OCI-LY7 (cell line): ENCODE measurements at regions not wholly inside any gene's neighbourhood (a gene's known extent, or its start where the extent isn't known, plus 50 kb on each side); places are given as distances from the start of the nearest gene placed in this dataset.

Experiments
- BruUV-seq: library from RNA; stranded (reverse); fragments of 400-500 nt; replicated peaks from 2 replicates; lab custom pipeline; 2021; lab: Mats Ljungman, UMichigan
- CTCF ChIA-PET: fragments of 300-600 bp; sonication (Branson Sonifier 250); formaldehyde crosslinking; loops from one replicate; lab custom pipeline; 2022; ENCODE audit warnings: antibody characterized with exemption; ENCODE audit not compliant: unreplicated experiment; lab: Charles Lee
- POLR2A ChIA-PET: fragments of 300-600 bp; sonication (Branson Sonifier 250); formaldehyde crosslinking; loops from one replicate; lab custom pipeline; 2022; ENCODE audit warnings: antibody characterized with exemption; lab: Charles Lee
- DNase-seq: peaks from one replicate; pipeline ENCODE4 v3.0.0-alpha.2; 2015; ENCODE audit warnings: low spot score
- H2AFZ ChIP-seq: fragments of 200-600 bp; sonication (generic), shearing (Covaris generic); 2 replicates; pipeline ENCODE4 v1.6.1; 2014; ENCODE audit warnings: mild to moderate bottlenecking, antibody characterized with exemption, low read length, moderate library complexity
- H3K27ac ChIP-seq: fragments of 200-600 bp; sonication (generic); 2 replicates; pipeline ENCODE4 v1.5.1; 2014; ENCODE audit warnings: mixed run types, low read depth, mild to moderate bottlenecking, moderate library complexity, low read length, inconsistent platforms; ENCODE audit not compliant: poor library complexity, severe bottlenecking
- H3K36me3 ChIP-seq: fragments of 200-600 bp; sonication (generic); 2 replicates; pipeline ENCODE4 v1.6.1; 2014; ENCODE audit warnings: mild to moderate bottlenecking, antibody characterized with exemption, low read length, moderate library complexity, mixed read lengths; ENCODE audit not compliant: insufficient read depth
- H3K4me1 ChIP-seq: fragments of 200-600 bp; sonication (generic); 2 replicates; pipeline ENCODE4 v1.5.1; 2014; ENCODE audit warnings: mild to moderate bottlenecking, low read length; ENCODE audit not compliant: insufficient read depth, poor library complexity, severe bottlenecking
- H3K4me2 ChIP-seq: fragments of 200-600 bp; sonication (generic); 2 replicates; pipeline ENCODE4 v1.6.1; 2014; ENCODE audit warnings: mild to moderate bottlenecking, low read length
- H3K4me3 ChIP-seq: fragments of 200-600 bp; sonication (generic); 2 replicates; pipeline ENCODE4 v1.5.1; 2014; ENCODE audit warnings: mild to moderate bottlenecking, low read depth, low read length; ENCODE audit not compliant: poor library complexity, severe bottlenecking
- H3K79me2 ChIP-seq: fragments of 200-600 bp; sonication (generic); 2 replicates; pipeline ENCODE4 v1.6.1; 2016; ENCODE audit warnings: low read depth, mild to moderate bottlenecking, low read length, moderate library complexity, mixed read lengths; ENCODE audit not compliant: insufficient read depth
- H3K9me2 ChIP-seq: fragments of 200-600 bp; sonication (generic); 2 replicates; pipeline ENCODE4 v1.6.1; 2016; ENCODE audit warnings: mild to moderate bottlenecking, low read length, mixed read lengths; ENCODE audit not compliant: insufficient read depth
- H3K9me3 ChIP-seq: fragments of 200-600 bp; sonication (generic); 2 replicates; pipeline ENCODE4 v1.6.1; 2014; ENCODE audit warnings: mild to moderate bottlenecking, mixed run types, low read length, mixed read lengths
- H4K20me1 ChIP-seq: fragments of 200-600 bp; sonication (generic); 2 replicates; pipeline ENCODE4 v1.6.1; 2014; ENCODE audit warnings: mild to moderate bottlenecking, antibody characterized with exemption, low read length, moderate library complexity, mixed read lengths; ENCODE audit not compliant: insufficient read depth
- EZH2phosphoT487 ChIP-seq: fragments of 200-600 bp; sonication (generic); IDR thresholded peaks from 2 replicates; pipeline ENCODE4 v1.6.1; 2018; ENCODE audit warnings: low read depth, borderline replicate concordance, mild to moderate bottlenecking, mixed run types, antibody characterized with exemption, low read length, moderate library complexity, mixed read lengths
- intact Hi-C: fragments of 100-400 bp; cut with micrococcal nuclease; formaldehyde crosslinking; loops from one replicate; pipeline ENCODE4 v1.10.0; 2022; ENCODE audit not compliant: unreplicated experiment
- TF ChIP-seq, protein P1 (sequence below): fragments of 200-600 bp; sonication (generic); conservative IDR thresholded peaks from 2 replicates; pipeline ENCODE4 v1.5.1; 2014; ENCODE audit warnings: mild to moderate bottlenecking, antibody characterized with exemption, low read length, moderate library complexity, mixed read lengths

DNA sequence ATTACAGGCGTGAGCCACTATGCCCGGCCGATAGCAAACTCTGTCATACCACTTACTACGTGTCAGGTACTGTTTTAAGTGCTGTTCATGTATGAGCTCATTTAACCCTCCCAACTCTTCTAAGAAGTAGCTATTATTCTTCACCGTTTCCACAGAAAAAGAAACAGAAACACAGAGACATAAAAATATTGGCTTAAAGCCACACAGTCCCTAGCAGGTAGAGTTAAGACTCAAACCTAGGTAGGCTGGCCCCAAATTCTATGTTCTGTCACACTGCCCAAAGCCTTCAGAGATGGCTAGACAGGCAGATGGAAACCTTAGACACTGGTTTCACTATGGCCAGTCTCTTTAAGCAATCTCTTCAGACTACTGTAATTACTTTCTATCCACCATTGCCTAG lies 149.8 kb upstream of the KCNMB2 start:
- Histone ChIP-seq H3K4me3 (no peak overlapping the region), H3K9me3 (no peaks in the 10 kb centered on the region), H3K79me2 (no peaks in the 10 kb centered on the region), H2AFZ (no peak overlapping the region), H3K9me2 (no peaks in the 10 kb centered on the region), H3K4me1 (no peaks in the 10 kb centered on the region), H3K36me3 (no peaks in the 10 kb centered on the region), H3K27ac (no peak overlapping the region), H3K4me2 (no peak overlapping the region), H4K20me1 (no peaks in the 10 kb centered on the region)
- TF ChIP-seq, protein P1, sequence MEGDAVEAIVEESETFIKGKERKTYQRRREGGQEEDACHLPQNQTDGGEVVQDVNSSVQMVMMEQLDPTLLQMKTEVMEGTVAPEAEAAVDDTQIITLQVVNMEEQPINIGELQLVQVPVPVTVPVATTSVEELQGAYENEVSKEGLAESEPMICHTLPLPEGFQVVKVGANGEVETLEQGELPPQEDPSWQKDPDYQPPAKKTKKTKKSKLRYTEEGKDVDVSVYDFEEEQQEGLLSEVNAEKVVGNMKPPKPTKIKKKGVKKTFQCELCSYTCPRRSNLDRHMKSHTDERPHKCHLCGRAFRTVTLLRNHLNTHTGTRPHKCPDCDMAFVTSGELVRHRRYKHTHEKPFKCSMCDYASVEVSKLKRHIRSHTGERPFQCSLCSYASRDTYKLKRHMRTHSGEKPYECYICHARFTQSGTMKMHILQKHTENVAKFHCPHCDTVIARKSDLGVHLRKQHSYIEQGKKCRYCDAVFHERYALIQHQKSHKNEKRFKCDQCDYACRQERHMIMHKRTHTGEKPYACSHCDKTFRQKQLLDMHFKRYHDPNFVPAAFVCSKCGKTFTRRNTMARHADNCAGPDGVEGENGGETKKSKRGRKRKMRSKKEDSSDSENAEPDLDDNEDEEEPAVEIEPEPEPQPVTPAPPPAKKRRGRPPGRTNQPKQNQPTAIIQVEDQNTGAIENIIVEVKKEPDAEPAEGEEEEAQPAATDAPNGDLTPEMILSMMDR = no peak
- TF ChIP-seq EZH2phosphoT487 = no peak
- CTCF ChIA-PET = no interaction called here
- DNase-seq = no peak
- intact Hi-C loops = no loop called here
- POLR2A ChIA-PET = interaction anchor here (1.4 kb wide), 1 partner anchor 8 kb away, joined by 4 read pairs; no protein-coding TSS in a partner anchor
- no TSS peak for BruUV-seq

DNA sequence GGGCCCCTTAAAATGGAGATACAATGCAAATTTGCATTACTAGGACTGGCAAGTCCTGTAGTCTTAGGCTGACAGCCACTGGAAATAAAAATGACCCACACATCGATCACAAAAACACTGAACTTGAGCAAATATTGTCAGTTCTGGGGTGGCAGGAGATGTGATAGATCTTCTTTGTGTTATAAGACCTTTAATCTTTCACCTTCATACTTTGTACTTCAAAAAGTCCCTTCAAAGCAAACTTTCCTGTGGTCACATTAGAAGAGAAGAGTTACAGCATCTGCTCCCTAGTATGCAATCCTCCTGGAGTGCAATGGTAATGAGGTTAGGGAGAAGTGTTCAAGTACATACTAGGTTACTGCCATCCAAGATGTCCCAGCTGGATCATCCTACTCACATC lies 149.4 kb upstream of the KCNMB2 start:
- POLR2A ChIA-PET = no interaction called here
- CTCF ChIA-PET = no interaction called here
- DNase-seq = no peak
- TF ChIP-seq, protein P1 = no peak
- TF ChIP-seq EZH2phosphoT487 = no peak
- no peaks in the 10 kb centered on the region for H3K79me2 ChIP-seq
- BruUV-seq = no TSS peak
- H3K9me2 ChIP-seq = no peaks in the 10 kb centered on the region
- H3K4me1 ChIP-seq = no peaks in the 10 kb centered on the region
- H3K9me3 ChIP-seq = no peaks in the 10 kb centered on the region
- H3K4me2 ChIP-seq = no peak overlapping the region
- H3K36me3 ChIP-seq = no peaks in the 10 kb centered on the region
- intact Hi-C loops = no loop called here
- H2AFZ ChIP-seq = no peak overlapping the region
- no peak overlapping the region for H3K4me3 ChIP-seq
- H4K20me1 ChIP-seq = no peaks in the 10 kb centered on the region
- no peak overlapping the region for H3K27ac ChIP-seq

- Histone ChIP-seq H3K79me2 (no peaks in the 10 kb centered on the region), H3K4me1 (no peaks in the 10 kb centered on the region), H3K9me2 (no peaks in the 10 kb centered on the region), H3K9me3 (no peaks in the 10 kb centered on the region), H3K4me2 (no peak overlapping the region), H2AFZ (no peak overlapping the region), H3K4me3 (no peak overlapping the region), H4K20me1 (no peaks in the 10 kb centered on the region), H3K36me3 (no peaks in the 10 kb centered on the region), H3K27ac (no peak overlapping the region)
- ChIA-PET CTCF (no interaction called here), POLR2A (interaction anchor here (0.6 kb wide), 1 partner anchor 9 kb away, joined by 3 read pairs; no protein-coding TSS in a partner anchor)
- intact Hi-C loops = no loop called here
- no peak for DNase-seq
- no peak for TF ChIP-seq EZH2phosphoT487
- TF ChIP-seq, protein P1 = no peak
- no TSS peak for BruUV-seq
Measured at GRCh38 chr3:178388473-178388872, 147.8 kb upstream of the KCNMB2 start.
